K562 (cell line): ENCODE measurements at regions not wholly inside any gene's neighbourhood (a gene's known extent, or its start where the extent isn't known, plus 50 kb on each side); places are given as distances from the start of the nearest gene placed in this dataset.

Experiments
- FOS ChIP-seq: IDR thresholded peaks from 3 replicates; pipeline ENCODE4 v1.6.1; 2011; ENCODE audit not compliant: insufficient read length; ENCODE audit errors: extremely low read depth
- FOXJ3 ChIP-seq: sonication (generic); formaldehyde crosslinking; IDR thresholded peaks from 2 replicates; pipeline ENCODE4 v1.4.0; 2020; ENCODE audit warnings: mild to moderate bottlenecking, missing genetic modification reagents
- SIN3A ChIP-seq, 2 experiments: fragments of 150-350 bp in 1 of 2; IDR thresholded peaks; 2 replicates each; pipeline ENCODE4 v1.6.1; 2011 to 2016; ENCODE audit warnings: borderline replicate concordance in 2 of 2, low read depth in 2 of 2, low read length in 2 of 2, mild to moderate bottlenecking in 2 of 2, moderate library complexity in 2 of 2; ENCODE audit not compliant: control insufficient read depth in 1 of 2
- SRSF1 ChIP-seq: fragments of 200-400 bp; formaldehyde crosslinking; IDR thresholded peaks from 2 replicates; pipeline ENCODE4 v1.6.1; 2017; ENCODE audit warnings: mild to moderate bottlenecking, low read depth, low read length, moderate library complexity

GRCh38 chr3:14277557-14277956 lies 98.9 kb downstream of the LSM3 start:
- no peak for TF ChIP-seq FOS
- TF ChIP-seq FOXJ3 = no peak
- no peak for TF ChIP-seq SIN3A (IDR thresholded peaks at IDR 0.05; ENCODE audit: borderline replicate concordance in 2 of 2, control insufficient read depth in 1 of 2, low read depth in 2 of 2, low read length in 2 of 2)
- no peak for TF ChIP-seq SRSF1
